B cell (primary cell): ENCODE measurements at regions not wholly inside any gene's neighbourhood (a gene's known extent, or its start where the extent isn't known, plus 50 kb on each side); places are given as distances from the start of the nearest gene placed in this dataset.

Experiments used
- CTCF ChIP-seq: fragments of 200-600 bp; IDR thresholded peaks from one replicate; pipeline ENCODE4 v1.8.0; 2022; ENCODE audit warnings: antibody characterized with exemption, mild to moderate bottlenecking
- EZH2 ChIP-seq: IDR thresholded peaks from 2 replicates; pipeline ENCODE4 v1.6.1; 2012; ENCODE audit warnings: borderline replicate concordance, low read depth, mild to moderate bottlenecking, moderate library complexity, low read length; ENCODE audit not compliant: insufficient read depth, poor library complexity, severe bottlenecking

GRCh38 chr11:82082976-82083375 is 650.7 kb downstream of the FAM181B start:
- TF ChIP-seq CTCF (no peak), EZH2 (no peak)
